ENCODE measurements at regions not wholly inside any gene's neighbourhood (a gene's known extent, or its start where the extent isn't known, plus 50 kb on each side); places are given as distances from the start of the nearest gene placed in this dataset.

DNA sequence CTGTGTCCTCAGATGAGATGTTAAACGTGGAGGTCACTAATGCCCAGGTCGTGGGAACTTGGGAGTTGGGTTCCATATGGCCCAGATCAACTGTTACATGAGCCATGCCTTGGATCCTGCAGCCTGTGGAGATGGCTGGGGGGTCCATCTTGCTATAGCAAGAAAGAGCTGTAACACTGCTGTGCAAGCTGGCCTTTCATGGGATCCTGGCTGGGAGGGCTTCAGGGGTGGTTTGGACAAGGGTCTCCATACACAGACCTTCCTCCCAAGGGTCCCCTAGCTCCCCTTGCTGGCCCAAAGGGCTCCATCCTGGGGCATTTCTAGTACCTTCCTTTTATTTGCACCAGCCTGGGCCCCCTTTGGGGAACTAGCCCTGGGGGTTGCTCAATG lies 337.7 kb downstream of the DYSF start:
- no peaks in the 10 kb centered on the region for H3K27me3 ChIP-seq
- DNase-seq (no peak), ATAC-seq (ENCODE audit: low FRiP score in 2 of 2) (no peak)
- no peaks in the 10 kb centered on the region for H3K36me3 ChIP-seq
- TF ChIP-seq POLR2AphosphoS5 (IDR thresholded peaks at IDR 0.05) (no peak), EP300 (IDR thresholded peaks at IDR 0.05) (no peak), POLR2A (IDR thresholded peaks at IDR 0.05) (no peak)
- TF ChIP-seq, protein P1, sequence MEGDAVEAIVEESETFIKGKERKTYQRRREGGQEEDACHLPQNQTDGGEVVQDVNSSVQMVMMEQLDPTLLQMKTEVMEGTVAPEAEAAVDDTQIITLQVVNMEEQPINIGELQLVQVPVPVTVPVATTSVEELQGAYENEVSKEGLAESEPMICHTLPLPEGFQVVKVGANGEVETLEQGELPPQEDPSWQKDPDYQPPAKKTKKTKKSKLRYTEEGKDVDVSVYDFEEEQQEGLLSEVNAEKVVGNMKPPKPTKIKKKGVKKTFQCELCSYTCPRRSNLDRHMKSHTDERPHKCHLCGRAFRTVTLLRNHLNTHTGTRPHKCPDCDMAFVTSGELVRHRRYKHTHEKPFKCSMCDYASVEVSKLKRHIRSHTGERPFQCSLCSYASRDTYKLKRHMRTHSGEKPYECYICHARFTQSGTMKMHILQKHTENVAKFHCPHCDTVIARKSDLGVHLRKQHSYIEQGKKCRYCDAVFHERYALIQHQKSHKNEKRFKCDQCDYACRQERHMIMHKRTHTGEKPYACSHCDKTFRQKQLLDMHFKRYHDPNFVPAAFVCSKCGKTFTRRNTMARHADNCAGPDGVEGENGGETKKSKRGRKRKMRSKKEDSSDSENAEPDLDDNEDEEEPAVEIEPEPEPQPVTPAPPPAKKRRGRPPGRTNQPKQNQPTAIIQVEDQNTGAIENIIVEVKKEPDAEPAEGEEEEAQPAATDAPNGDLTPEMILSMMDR (IDR thresholded peaks at IDR 0.05) = no peak
- no peak overlapping the region for H3K27ac ChIP-seq
- H3K4me3 ChIP-seq = no peak overlapping the region
- 73% methylated on average over 2 of the region's 2 CpGs; no CpG with 5 or more reads in 1 of the 2 donors for WGBS, 2 donors
- H3K9me3 ChIP-seq = no peaks in the 10 kb centered on the region
- H3K4me1 ChIP-seq = no peaks in the 10 kb centered on the region

DNA sequence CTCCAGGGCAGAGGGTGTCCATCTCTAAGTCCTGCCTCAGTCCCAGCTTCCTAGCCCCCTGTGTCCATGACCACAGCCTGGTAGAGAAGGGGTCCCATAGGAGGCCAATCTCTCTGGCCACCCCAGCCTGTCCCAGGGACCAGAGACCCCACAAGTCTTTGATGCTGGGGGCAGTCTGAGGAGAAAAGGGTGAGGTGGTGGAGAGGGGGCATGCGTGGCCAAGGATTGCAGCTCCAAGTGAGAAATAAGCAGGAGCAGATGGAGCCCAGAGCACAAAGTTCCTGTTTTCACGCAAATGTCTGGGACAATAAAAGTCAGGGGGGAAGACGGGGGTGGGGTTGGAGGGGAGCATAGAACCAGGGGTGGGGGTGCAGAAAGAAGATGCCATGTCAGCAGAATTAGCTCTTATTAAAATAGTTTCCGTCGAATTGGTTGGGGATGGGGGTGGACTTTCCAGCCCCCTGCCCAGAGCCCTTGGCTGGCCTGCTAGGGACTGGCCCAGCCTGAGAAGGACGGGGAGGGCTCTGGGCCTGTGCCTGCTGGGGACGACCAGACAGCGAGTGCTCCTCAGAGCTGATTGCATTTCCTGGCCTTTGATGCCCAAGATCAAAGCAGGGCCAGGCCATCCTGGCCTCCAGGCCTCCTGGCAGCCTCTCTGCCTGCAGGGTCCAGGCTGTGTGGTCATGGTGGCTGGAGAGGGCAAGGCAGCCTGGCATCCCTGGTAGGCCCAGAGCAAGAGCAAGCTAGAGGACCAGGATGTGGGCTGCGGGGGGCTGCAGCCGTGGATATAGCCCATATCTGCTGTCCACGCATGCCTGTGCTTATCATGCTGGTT lies 337.1 kb downstream of the DYSF start:
- no peaks in the 10 kb centered on the region for H3K9me3 ChIP-seq
- H3K36me3 ChIP-seq = no peaks in the 10 kb centered on the region
- ATAC-seq (ENCODE audit: low FRiP score in 2 of 2) (no peak), DNase-seq (peak in 1 of 2 donors; percentile 54)
- TF ChIP-seq POLR2AphosphoS5 (IDR thresholded peaks at IDR 0.05) = no peak
- no peak for TF ChIP-seq EP300 (IDR thresholded peaks at IDR 0.05)
- no peak for TF ChIP-seq POLR2A (IDR thresholded peaks at IDR 0.05)
- H3K4me1 ChIP-seq = no peaks in the 10 kb centered on the region
- H3K4me3 ChIP-seq = no peak overlapping the region
- WGBS, 2 donors = 81 to 88% methylated on average over 8 to 11 of the region's 11 CpGs
- H3K27me3 ChIP-seq = no peaks in the 10 kb centered on the region
- H3K27ac ChIP-seq = no peak overlapping the region

DNA sequence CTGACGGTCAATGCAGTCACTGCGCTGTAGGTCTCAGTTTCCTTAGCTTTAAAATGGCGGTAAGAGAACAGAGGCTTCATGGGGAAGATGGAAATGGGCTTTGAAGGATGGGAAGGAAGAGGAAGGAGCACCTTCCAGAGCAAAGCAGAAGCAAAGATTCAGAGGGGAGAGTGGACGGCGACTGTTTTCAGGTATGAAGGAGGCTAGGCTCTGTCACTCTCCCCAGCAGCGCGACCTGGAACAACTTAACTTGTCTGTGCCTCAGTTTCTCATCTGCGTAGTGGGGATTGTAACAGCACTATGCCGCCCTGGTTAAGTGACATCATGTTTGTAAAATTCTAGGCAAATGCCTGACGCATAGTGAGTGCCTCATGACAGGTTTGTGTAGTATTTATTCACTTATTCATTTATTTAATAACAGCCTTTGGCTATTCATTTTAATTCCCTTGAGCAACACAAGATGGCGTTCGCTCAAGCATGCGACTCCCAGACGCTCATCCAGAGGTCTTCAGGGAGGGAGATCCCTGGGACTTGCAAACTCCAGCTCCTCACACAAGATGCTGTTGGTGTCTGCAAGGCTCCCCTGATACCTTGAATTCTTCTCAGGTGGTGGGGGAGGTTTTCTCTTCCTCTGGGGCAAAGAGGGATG lies 336.3 kb downstream of the DYSF start:
- 95 to 97% methylated on average over 14 of the region's 14 CpGs for WGBS, 2 donors
- DNase-seq (no peak), ATAC-seq (ENCODE audit: low FRiP score in 2 of 2) (no peak)
- no peak for TF ChIP-seq POLR2AphosphoS5 (IDR thresholded peaks at IDR 0.05)
- TF ChIP-seq, protein P1 (IDR thresholded peaks at IDR 0.05) = no peak
- TF ChIP-seq POLR2A (IDR thresholded peaks at IDR 0.05) = no peak
- no peak for TF ChIP-seq EP300 (IDR thresholded peaks at IDR 0.05)
- H3K9me3 ChIP-seq = no peaks in the 10 kb centered on the region
- no peaks in the 10 kb centered on the region for H3K27me3 ChIP-seq
- H3K4me1 ChIP-seq = no peaks in the 10 kb centered on the region
- no peaks in the 10 kb centered on the region for H3K36me3 ChIP-seq
- H3K27ac ChIP-seq = no peak overlapping the region
- H3K4me3 ChIP-seq = no peak overlapping the region

DNA sequence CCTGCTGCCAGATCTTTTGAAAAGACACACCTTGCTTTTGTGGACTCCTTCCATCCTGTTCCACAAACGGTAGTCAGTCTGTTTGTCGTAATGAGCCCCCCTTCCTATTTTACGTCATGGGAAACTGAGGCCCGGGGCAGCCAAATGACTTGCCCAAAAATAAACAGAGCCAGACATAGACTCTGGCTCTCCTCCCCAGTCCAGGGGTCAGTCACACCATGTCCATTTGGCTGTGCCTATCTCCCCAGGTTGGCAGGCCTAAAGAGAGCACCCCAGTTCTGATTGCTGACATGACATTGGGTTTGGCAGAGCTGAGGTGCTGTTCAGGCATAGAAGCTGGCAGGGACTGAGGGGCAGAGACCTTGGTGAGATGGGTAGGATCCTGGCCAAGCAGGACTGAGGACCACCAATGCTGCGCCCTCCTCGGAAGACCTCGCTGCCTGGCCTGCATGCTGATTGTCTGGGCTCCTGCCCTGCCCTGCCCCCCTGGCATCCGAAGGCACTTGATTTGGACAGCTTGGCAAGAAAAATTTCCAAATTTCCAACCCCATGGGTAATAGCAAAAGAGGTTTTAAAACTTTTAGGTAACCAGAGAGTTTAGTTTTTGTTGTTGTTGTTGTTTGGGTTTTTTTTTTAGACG lies 335.4 kb downstream of the DYSF start:
- no peak overlapping the region for H3K27ac ChIP-seq
- no peaks in the 10 kb centered on the region for H3K27me3 ChIP-seq
- WGBS, 2 donors = 91 to 92% methylated on average over 9 of the region's 9 CpGs
- ATAC-seq (ENCODE audit: low FRiP score in 2 of 2) (no peak), DNase-seq (no peak)
- H3K4me1 ChIP-seq = no peaks in the 10 kb centered on the region
- H3K36me3 ChIP-seq = no peaks in the 10 kb centered on the region
- no peak overlapping the region for H3K4me3 ChIP-seq
- no peak for TF ChIP-seq POLR2A (IDR thresholded peaks at IDR 0.05)
- TF ChIP-seq POLR2AphosphoS5 (IDR thresholded peaks at IDR 0.05) = no peak
- TF ChIP-seq, protein P1 (IDR thresholded peaks at IDR 0.05) = no peak
- TF ChIP-seq EP300 (IDR thresholded peaks at IDR 0.05) = no peak
- H3K9me3 ChIP-seq = no peaks in the 10 kb centered on the region

DNA sequence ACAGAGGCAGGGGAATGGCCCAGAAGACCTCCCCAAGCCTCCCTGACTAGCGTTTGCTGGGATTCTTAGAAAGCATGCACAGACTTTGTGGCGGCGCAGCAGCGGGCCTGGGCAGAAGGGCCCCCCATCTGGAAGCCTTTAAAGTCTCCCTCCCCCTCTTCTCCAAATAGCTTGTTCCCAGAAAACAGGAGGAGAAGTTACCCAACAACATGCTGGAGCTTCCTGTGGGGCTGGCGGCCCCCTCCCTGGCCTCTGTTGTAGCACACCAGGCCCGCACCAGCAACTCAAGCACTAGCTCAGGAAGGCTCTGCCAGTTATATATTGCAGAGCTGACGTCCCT lies 334.8 kb downstream of the DYSF start:
- TF ChIP-seq POLR2A (IDR thresholded peaks at IDR 0.05) = no peak
- TF ChIP-seq, protein P1 (IDR thresholded peaks at IDR 0.05) = no peak
- TF ChIP-seq EP300 (IDR thresholded peaks at IDR 0.05) = no peak
- TF ChIP-seq POLR2AphosphoS5 (IDR thresholded peaks at IDR 0.05) = no peak
- Histone ChIP-seq H3K36me3 (no peaks in the 10 kb centered on the region), H3K4me1 (no peaks in the 10 kb centered on the region), H3K27ac (no peak overlapping the region), H3K4me3 (no peak overlapping the region), H3K27me3 (no peaks in the 10 kb centered on the region), H3K9me3 (no peaks in the 10 kb centered on the region)
- ATAC-seq (ENCODE audit: low FRiP score in 2 of 2) = no peak
- 72 to 76% methylated on average over 5 to 7 of the region's 7 CpGs for WGBS, 2 donors
- peak in 1 of 2 donors; percentile 60 for DNase-seq
